Astrocyte (in vitro differentiated cells and primary cell): ENCODE measurements at regions not wholly inside any gene's neighbourhood (a gene's known extent, or its start where the extent isn't known, plus 50 kb on each side); places are given as distances from the start of the nearest gene placed in this dataset.

Experiments used
- DNase-seq: peaks from one replicate; pipeline ENCODE4 v3.0.0-alpha.2; 2010; ENCODE audit warnings: low read depth
- FAIRE-seq: peaks from 2 replicates; lab custom pipeline; 2011; peaks lifted over from hg19 to GRCh38; lab: Jason Lieb, UNC
- H2AFZ ChIP-seq: 2 replicates; pipeline ENCODE4 v1.6.0; 2012; ENCODE audit warnings: low read depth, low read length, inconsistent platforms
- H3K27ac ChIP-seq: 2 replicates; pipeline ENCODE4 v1.5.1; 2011; ENCODE audit warnings: low read depth, low read length, inconsistent platforms
- H3K27me3 ChIP-seq: 2 replicates; pipeline ENCODE4 v1.6.0; 2011; ENCODE audit warnings: low read length, inconsistent platforms; ENCODE audit not compliant: insufficient read depth
- H3K36me3 ChIP-seq: 2 replicates; pipeline ENCODE4 v1.5.1; 2011; ENCODE audit warnings: low read length, inconsistent platforms; ENCODE audit not compliant: insufficient read depth
- H3K4me1 ChIP-seq: 2 replicates; pipeline ENCODE4 v1.5.1; 2011; ENCODE audit warnings: low read length, inconsistent platforms; ENCODE audit not compliant: insufficient read depth
- H3K4me2 ChIP-seq: 2 replicates; pipeline ENCODE4 v1.6.0; 2012; ENCODE audit warnings: low read length, inconsistent platforms
- H3K4me3 ChIP-seq: 2 replicates; pipeline ENCODE4 v1.5.1; 2011; ENCODE audit warnings: low read depth, mild to moderate bottlenecking, low read length, inconsistent platforms; ENCODE audit not compliant: insufficient read depth
- H3K79me2 ChIP-seq: 2 replicates; pipeline ENCODE4 v1.6.0; 2012; ENCODE audit warnings: mild to moderate bottlenecking, low read length, inconsistent platforms; ENCODE audit not compliant: insufficient read depth
- H3K9ac ChIP-seq: 2 replicates; pipeline ENCODE4 v1.6.0; 2012; ENCODE audit warnings: mild to moderate bottlenecking, low read length, inconsistent platforms
- H3K9me3 ChIP-seq: 2 replicates; pipeline ENCODE4 v1.5.1; 2012; ENCODE audit warnings: low read depth, mild to moderate bottlenecking, low read length, inconsistent platforms; ENCODE audit not compliant: insufficient read depth
- H4K20me1 ChIP-seq: 2 replicates; pipeline ENCODE4 v1.6.0; 2012; ENCODE audit warnings: low read length, inconsistent platforms; ENCODE audit not compliant: insufficient read depth
- H3K27ac Mint-ChIP-seq: one replicate; pipeline ENCODE4 v1.8.0; 2021; ENCODE audit warnings: mild to moderate bottlenecking, mixed read lengths; ENCODE audit not compliant: unreplicated experiment
- H3K27me3 Mint-ChIP-seq: one replicate; pipeline ENCODE4 v1.8.0; 2021; ENCODE audit warnings: low read depth, mixed read lengths; ENCODE audit not compliant: unreplicated experiment
- H3K36me3 Mint-ChIP-seq: one replicate; pipeline ENCODE4 v1.8.0; 2021; ENCODE audit warnings: low read depth, mixed read lengths; ENCODE audit not compliant: unreplicated experiment
- H3K4me1 Mint-ChIP-seq: one replicate; pipeline ENCODE4 v1.8.0; 2021; ENCODE audit warnings: low read depth, mixed read lengths; ENCODE audit not compliant: unreplicated experiment
- H3K4me3 Mint-ChIP-seq: one replicate; pipeline ENCODE4 v1.8.0; 2021; ENCODE audit warnings: mild to moderate bottlenecking, moderate library complexity, mixed read lengths; ENCODE audit not compliant: unreplicated experiment
- H3K9me3 Mint-ChIP-seq: one replicate; pipeline ENCODE4 v1.8.0; 2021; ENCODE audit warnings: mild to moderate bottlenecking, mixed read lengths; ENCODE audit not compliant: unreplicated experiment
- CTCF ChIP-seq: IDR thresholded peaks from 2 replicates; pipeline ENCODE4 v1.5.1; 2011; ENCODE audit warnings: low read depth, mild to moderate bottlenecking, inconsistent platforms, low read length, moderate library complexity; ENCODE audit not compliant: insufficient read depth
- EZH2 ChIP-seq: IDR thresholded peaks from 2 replicates; pipeline ENCODE4 v1.6.1; 2012; ENCODE audit warnings: mild to moderate bottlenecking, low read length, inconsistent platforms; ENCODE audit not compliant: insufficient read depth

- Histone ChIP-seq H2AFZ (no peak overlapping the region), H4K20me1 (no peaks in the 10 kb centered on the region), H3K9ac (no peak overlapping the region), H3K9me3 (no peaks in the 10 kb centered on the region), H3K36me3 (no peaks in the 10 kb centered on the region), H3K79me2 (no peaks in the 10 kb centered on the region), H3K4me1 (no peaks in the 10 kb centered on the region), H3K4me3 (no peak overlapping the region), H3K4me2 (no peak overlapping the region), H3K27me3 (no peaks in the 10 kb centered on the region), H3K27ac (no peak overlapping the region)
- Mint-ChIP-seq H3K36me3 (peaks cover 21% of the 10 kb centered on the region), H3K9me3 (peaks cover 3% of the 10 kb centered on the region), H3K27ac (no peak overlapping the region), H3K27me3 (no peaks in the 10 kb centered on the region), H3K4me3 (no peak overlapping the region), H3K4me1 (no peaks in the 10 kb centered on the region)
- DNase-seq (no peak), FAIRE-seq (no peak)
- TF ChIP-seq CTCF: no peak
- TF ChIP-seq EZH2: no peak
These were observed 237.4 kb upstream of the WWC1 start for GRCh38 chr5:168054091-168054490.

GRCh38 chr5:168055141-168055683, 236.2 kb upstream of the WWC1 start:
- no peaks in the 10 kb centered on the region for H3K36me3 ChIP-seq
- H3K9me3 Mint-ChIP-seq: peaks cover 3% of the 10 kb centered on the region
- no peaks in the 10 kb centered on the region for H3K27me3 ChIP-seq
- no peak overlapping the region for H2AFZ ChIP-seq
- no peaks in the 10 kb centered on the region for H3K4me1 ChIP-seq
- H3K27me3 Mint-ChIP-seq: no peaks in the 10 kb centered on the region
- no peak overlapping the region for H3K4me2 ChIP-seq
- H3K27ac Mint-ChIP-seq: no peak overlapping the region
- H3K4me3 Mint-ChIP-seq: no peak overlapping the region
- H3K27ac ChIP-seq: no peak overlapping the region
- no peak overlapping the region for H3K4me3 ChIP-seq
- H3K36me3 Mint-ChIP-seq: peaks cover 19% of the 10 kb centered on the region
- H3K4me1 Mint-ChIP-seq: no peaks in the 10 kb centered on the region
- no peak for DNase-seq
- TF ChIP-seq EZH2 (no peak), CTCF (no peak)
- H3K9ac ChIP-seq: no peak overlapping the region
- no peak for FAIRE-seq
- H3K9me3 ChIP-seq: no peaks in the 10 kb centered on the region
- H3K79me2 ChIP-seq: no peaks in the 10 kb centered on the region
- H4K20me1 ChIP-seq: no peaks in the 10 kb centered on the region

GRCh38 chr5:168055961-168056360, 235.5 kb upstream of the WWC1 start:
- Histone ChIP-seq H3K36me3 (no peaks in the 10 kb centered on the region), H3K79me2 (no peaks in the 10 kb centered on the region), H3K4me3 (no peak overlapping the region), H2AFZ (no peak overlapping the region), H3K4me2 (no peak overlapping the region), H4K20me1 (no peaks in the 10 kb centered on the region), H3K9me3 (no peaks in the 10 kb centered on the region), H3K27ac (no peak overlapping the region), H3K27me3 (no peaks in the 10 kb centered on the region), H3K4me1 (no peaks in the 10 kb centered on the region), H3K9ac (no peak overlapping the region)
- H3K4me3 Mint-ChIP-seq: no peak overlapping the region
- FAIRE-seq (no peak), DNase-seq (no peak)
- no peak for TF ChIP-seq EZH2
- TF ChIP-seq CTCF: no peak
- no peaks in the 10 kb centered on the region for H3K27me3 Mint-ChIP-seq
- no peaks in the 10 kb centered on the region for H3K4me1 Mint-ChIP-seq
- H3K9me3 Mint-ChIP-seq: peaks cover 3% of the 10 kb centered on the region
- no peak overlapping the region for H3K27ac Mint-ChIP-seq
- H3K36me3 Mint-ChIP-seq: peaks cover 15% of the 10 kb centered on the region
